K562 (cell line): ENCODE measurements at regions not wholly inside any gene's neighbourhood (a gene's known extent, or its start where the extent isn't known, plus 50 kb on each side); places are given as distances from the start of the nearest gene placed in this dataset.
"Not testable (repeated sequence)": the region's sequence is repeated elsewhere in the genome, so short reads cannot be mapped to it uniquely, and the experiment has no call there.

Experiments used
- ATAC-seq: fragments of 200-7000 bp; cut with Tn5 transposase; 3 replicates; pipeline ENCODE4 v1.9.1; 2020; ENCODE audit warnings: moderate library complexity
- BruUV-seq: library from RNA; stranded (reverse); fragments of 400-500 nt; replicated peaks from 2 replicates; lab custom pipeline; 2021; lab: Mats Ljungman, UMichigan
- CTCF ChIA-PET: fragments of 300-600 bp; formaldehyde crosslinking; extraction: SDS; loops from one replicate; lab custom pipeline; 2021; ENCODE audit warnings: low intra/inter-chr PET ratio; lab: Yijun Ruan, JAX
- POLR2A ChIA-PET: fragments of 300-600, 350-650 bp; sonication (Branson Sonifier 250); formaldehyde crosslinking; extraction: SDS; loops from one replicate; lab custom pipeline; 2021; ENCODE audit warnings: antibody characterized with exemption, inconsistent platforms; lab: Yijun Ruan, JAX
- DNase-seq, 4 experiments: peaks; one replicate each; pipeline versions ENCODE4 v3.0.0 to v3.0.0-alpha.2; 2011 to 2018; ENCODE audit warnings: low spot score in 3 of 4, mixed read lengths in 3 of 4; ENCODE audit errors: extremely low read depth in 1 of 4
- FAIRE-seq: peaks from 2 replicates; lab custom pipeline; 2011; peaks lifted over from hg19 to GRCh38; lab: Jason Lieb, UNC
- H2AFZ ChIP-seq: 2 replicates; pipeline ENCODE4 v1.6.0; 2011; ENCODE audit warnings: low read depth, low read length, control low read depth, inconsistent platforms
- H3K27ac ChIP-seq: fragments of 200-600 bp; 3 replicates; pipeline ENCODE4 v1.8.0; 2011; ENCODE audit warnings: low read depth, mild to moderate bottlenecking, control low read depth, inconsistent platforms, low read length, moderate library complexity, mixed read lengths; ENCODE audit errors: extremely low read depth
- H3K27me3 ChIP-seq, 2 experiments: fragments of 300-600 bp in 1 of 2; 2 replicates in 1 of 2; 3 replicates in 1 of 2; pipeline versions ENCODE4 v1.6.0 to v1.8.0; 2011; ENCODE audit warnings: inconsistent platforms in 2 of 2, low read length in 2 of 2, mild to moderate bottlenecking in 1 of 2, mixed read lengths in 1 of 2, moderate library complexity in 1 of 2; ENCODE audit not compliant: control insufficient read depth in 2 of 2, insufficient read depth in 2 of 2
- H3K36me3 ChIP-seq: fragments of 300-600 bp; 3 replicates; pipeline ENCODE4 v1.8.0; 2011; ENCODE audit warnings: mild to moderate bottlenecking, low read length, inconsistent platforms; ENCODE audit not compliant: control insufficient read depth, insufficient read depth
- H3K4me1 ChIP-seq, 2 experiments: fragments of 200-600 bp in 1 of 2; replicated peaks in 1 of 2; 2 replicates in 1 of 2; 3 replicates in 1 of 2; pipeline versions ENCODE4 v1.5.1 to v1.8.0; 2011; ENCODE audit warnings: inconsistent platforms in 2 of 2, low read length in 2 of 2, mild to moderate bottlenecking in 1 of 2, mixed read lengths in 1 of 2, moderate library complexity in 1 of 2; ENCODE audit not compliant: control insufficient read depth in 2 of 2, insufficient read depth in 2 of 2
- H3K4me2 ChIP-seq: 2 replicates; pipeline ENCODE4 v1.6.1; 2011; ENCODE audit warnings: low read length, control low read depth, inconsistent platforms, mixed read lengths; ENCODE audit not compliant: insufficient read depth
- H3K4me3 ChIP-seq: fragments of 200-600 bp; sonication (generic), shearing (Covaris generic); 2 replicates; pipeline ENCODE4 v1.5.1; 2016; ENCODE audit warnings: control low read depth, inconsistent platforms
- H3K79me2 ChIP-seq: fragments of 200-600 bp; 3 replicates; pipeline ENCODE4 v1.8.0; 2011; ENCODE audit warnings: low read length, inconsistent platforms; ENCODE audit not compliant: control insufficient read depth, insufficient read depth
- H3K9ac ChIP-seq, 2 experiments: 2 replicates each; pipeline versions ENCODE4 v1.6.0 to v1.6.1; 2011; ENCODE audit warnings: low read depth in 2 of 2, low read length in 2 of 2, control low read depth in 1 of 2, inconsistent platforms in 1 of 2, mild to moderate bottlenecking in 1 of 2, mixed read lengths in 1 of 2; ENCODE audit not compliant: insufficient read depth in 1 of 2
- H3K9me1 ChIP-seq: one replicate; pipeline ENCODE4 v1.6.0; 2011; ENCODE audit warnings: inconsistent platforms, mild to moderate bottlenecking, low read length, moderate library complexity; ENCODE audit not compliant: control insufficient read depth, insufficient read depth
- H3K9me3 ChIP-seq: replicated peaks from 2 replicates; pipeline ENCODE4 v1.5.1; 2011; ENCODE audit warnings: low read depth, low read length, inconsistent platforms; ENCODE audit not compliant: control insufficient read depth, insufficient read depth
- H4K20me1 ChIP-seq: replicated peaks from 2 replicates; pipeline ENCODE4 v1.6.1; 2011; ENCODE audit warnings: low read length, inconsistent platforms, mixed read lengths; ENCODE audit not compliant: control insufficient read depth, insufficient read depth
- BACH1 ChIP-seq: fragments of 200-800 bp; sonication (Bioruptor generic); IDR thresholded peaks from 2 replicates; pipeline ENCODE4 v1.6.1; 2016; ENCODE audit warnings: missing genetic modification characterization, missing compliant biosample characterization
- ELF2 ChIP-seq: fragments of 250-450 bp; sonication (Bioruptor Pico); IDR thresholded peaks from 2 replicates; pipeline ENCODE4 v1.5.0; 2021; ENCODE audit warnings: mild to moderate bottlenecking
- PRMT5 ChIP-seq: sonication (generic); formaldehyde crosslinking; IDR thresholded peaks from 2 replicates; pipeline ENCODE4 v1.5.0; 2020; ENCODE audit warnings: missing genetic modification reagents
- SMARCE1 ChIP-seq: fragments of 450-650 bp; IDR thresholded peaks from 2 replicates; pipeline ENCODE4 v1.7.1; 2016; ENCODE audit warnings: mild to moderate bottlenecking
- ZNF699 ChIP-seq: fragments of 250-450 bp; sonication (Bioruptor Pico); IDR thresholded peaks from 2 replicates; pipeline ENCODE4 v1.8.0; 2021; ENCODE audit warnings: mild to moderate bottlenecking, moderate library complexity; ENCODE audit not compliant: insufficient replicate concordance
- WGBS: fragments of 100-300 bp; shearing (Covaris generic); methylation state at CpG from one replicate; pipeline ENCODE4 v1.1.6; 2016; ENCODE audit warnings: low coverage, mixed read lengths; ENCODE audit not compliant: insufficient coverage; ENCODE audit errors: missing lambda C conversion rate; 5-methylcytosine and 5-hydroxymethylcytosine counted together
- in situ Hi-C: fragments of 300-500 bp; cut with MboI; formaldehyde crosslinking; loops from 4 replicates; pipeline ENCODE4 v1.15.0; 2018; ENCODE audit warnings: inconsistent platforms, mixed read lengths
- intact Hi-C: fragments of 100-400 bp; cut with micrococcal nuclease; formaldehyde crosslinking; loops from 2 replicates; pipeline ENCODE4 v1.14.2; 2022

DNA sequence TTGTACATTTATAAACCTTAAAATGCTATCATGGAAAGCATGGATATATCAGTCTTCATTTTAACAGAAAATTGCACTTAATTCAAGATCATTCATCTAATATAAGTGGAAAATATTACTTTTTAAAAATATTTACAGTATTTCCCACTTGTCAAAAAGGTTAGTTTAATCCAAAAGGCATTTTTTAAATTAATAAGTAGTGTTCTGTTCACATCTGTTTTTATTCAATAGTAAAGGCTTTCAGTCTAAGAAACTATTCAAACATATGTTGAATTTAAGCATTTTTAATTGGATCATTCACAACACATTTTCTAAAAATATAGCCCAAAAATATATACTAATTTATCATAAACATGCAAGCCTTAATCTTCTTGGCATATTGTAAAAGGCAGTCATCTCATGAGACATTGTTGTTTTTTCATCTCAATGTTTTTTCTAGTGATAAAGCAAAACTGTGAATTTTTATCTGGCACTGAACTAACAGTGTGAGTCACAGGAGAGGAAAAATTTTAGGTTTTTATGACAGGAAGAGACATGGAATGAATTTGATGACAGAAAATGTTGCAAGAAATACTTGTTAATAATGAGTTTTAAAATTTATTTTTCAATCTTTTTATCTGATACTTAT, 1642.5 kb upstream of the TMEFF2 start (continued):
- TF ChIP-seq BACH1 (tag) (no peak), PRMT5 (CRISPR knock-in tag) (no peak), ELF2 (CRISPR knock-in tag) (no peak), SMARCE1 (no peak), ZNF699 (no peak)

DNA sequence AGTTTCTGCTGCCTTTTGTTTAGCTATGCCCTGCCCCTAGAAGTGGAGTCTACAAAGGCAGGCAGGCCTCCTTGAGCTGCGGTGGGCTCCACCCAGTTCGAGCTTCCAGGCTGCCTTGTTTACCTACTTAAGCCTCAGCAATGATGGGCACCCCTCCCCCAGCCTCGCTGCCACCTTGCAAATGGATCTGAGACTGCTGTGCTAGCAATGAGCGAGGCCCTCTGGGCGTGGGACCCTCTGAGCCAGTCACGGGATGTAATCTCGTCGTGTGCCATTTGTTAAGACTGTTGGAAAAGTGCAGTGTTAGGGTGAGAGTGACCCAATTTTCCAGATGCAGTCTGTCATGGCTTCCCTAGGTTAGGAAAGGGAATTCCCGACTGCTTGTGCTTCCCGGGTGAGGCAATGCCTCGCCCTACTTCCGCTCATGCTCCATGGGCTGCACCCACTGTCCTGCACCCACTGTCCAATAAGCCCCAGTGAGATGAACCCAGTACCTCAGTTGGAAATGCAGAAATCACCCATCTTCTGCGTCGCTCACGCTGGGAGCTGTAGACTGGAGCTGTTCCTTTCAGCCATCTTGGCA, 1641.8 kb upstream of the TMEFF2 start:
- 7% methylated on average over 8 of the region's 15 CpGs for WGBS

DNA sequence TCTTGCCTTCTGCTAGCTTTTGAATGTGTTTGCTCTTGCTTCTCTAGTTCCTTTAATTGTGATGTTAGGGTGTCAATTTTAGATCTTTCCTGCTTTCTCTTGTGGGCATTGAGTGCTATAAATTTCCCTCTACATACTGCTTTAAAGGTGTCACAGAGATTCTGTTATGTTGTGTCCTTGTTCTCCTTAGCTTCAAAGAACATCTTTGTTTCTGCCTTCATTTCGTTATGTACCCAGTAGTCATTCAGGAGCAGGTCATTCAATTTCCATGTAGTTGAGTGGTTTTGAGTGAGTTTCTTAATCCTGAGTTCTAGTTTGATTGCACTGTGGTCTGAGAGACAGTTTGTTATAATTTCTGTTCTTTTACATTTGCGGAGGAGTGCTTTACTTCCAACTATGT, 1639.2 kb upstream of the TMEFF2 start:
- FAIRE-seq, H3K9me3 ChIP-seq, H3K4me1 ChIP-seq, DNase-seq, H3K27me3 ChIP-seq, POLR2A ChIA-PET, BruUV-seq, intact Hi-C loops, CTCF ChIA-PET, H3K36me3 ChIP-seq, H3K9me1 ChIP-seq, H2AFZ ChIP-seq, H3K4me2 ChIP-seq, ATAC-seq, H3K79me2 ChIP-seq, H3K27ac ChIP-seq, H3K4me3 ChIP-seq, in situ Hi-C loops, H4K20me1 ChIP-seq, H3K9ac ChIP-seq: not testable (repeated sequence)
- WGBS = 0% methylated on average over 1 of the region's 2 CpGs

More for the DNA sequence above, 1641.8 kb upstream of the TMEFF2 start:
- H3K79me2 ChIP-seq, H2AFZ ChIP-seq, DNase-seq, H3K27me3 ChIP-seq, H3K9me3 ChIP-seq, ATAC-seq, in situ Hi-C loops, POLR2A ChIA-PET, H3K4me3 ChIP-seq, H4K20me1 ChIP-seq, H3K9me1 ChIP-seq, H3K4me2 ChIP-seq, intact Hi-C loops, FAIRE-seq, H3K36me3 ChIP-seq, CTCF ChIA-PET, H3K4me1 ChIP-seq, H3K9ac ChIP-seq, BruUV-seq, H3K27ac ChIP-seq: not testable (repeated sequence)
